Endothelial cell (in vitro differentiated cells): ENCODE measurements at regions not wholly inside any gene's neighbourhood (a gene's known extent, or its start where the extent isn't known, plus 50 kb on each side); places are given as distances from the start of the nearest gene placed in this dataset.

Experiments used
- DNase-seq: peaks from one replicate; pipeline ENCODE4 v3.0.0; 2021; ENCODE audit warnings: low spot score
- H3K27ac Mint-ChIP-seq: one replicate; pipeline ENCODE4 v1.8.0; 2021; ENCODE audit warnings: mixed read lengths, inconsistent platforms; ENCODE audit not compliant: unreplicated experiment
- H3K27me3 Mint-ChIP-seq: one replicate; pipeline ENCODE4 v1.8.0; 2021; ENCODE audit warnings: mild to moderate bottlenecking, moderate library complexity, mixed read lengths, inconsistent platforms; ENCODE audit not compliant: unreplicated experiment
- H3K36me3 Mint-ChIP-seq: one replicate; pipeline ENCODE4 v1.8.0; 2021; ENCODE audit warnings: mild to moderate bottlenecking, low read depth, mixed read lengths, inconsistent platforms; ENCODE audit not compliant: unreplicated experiment
- H3K4me1 Mint-ChIP-seq: one replicate; pipeline ENCODE4 v1.8.0; 2021; ENCODE audit warnings: mild to moderate bottlenecking, mixed read lengths, inconsistent platforms; ENCODE audit not compliant: unreplicated experiment
- H3K4me3 Mint-ChIP-seq: one replicate; pipeline ENCODE4 v1.8.0; 2021; ENCODE audit warnings: mild to moderate bottlenecking, mixed read lengths, inconsistent platforms; ENCODE audit not compliant: unreplicated experiment
- H3K9me3 Mint-ChIP-seq: one replicate; pipeline ENCODE4 v1.8.0; 2021; ENCODE audit warnings: mixed read lengths, inconsistent platforms; ENCODE audit not compliant: unreplicated experiment
- CTCF ChIP-seq: fragments of 200-600 bp; sonication (generic); IDR thresholded peaks from one replicate; pipeline ENCODE4 v1.5.0; 2021; ENCODE audit warnings: antibody characterized with exemption; ENCODE audit not compliant: unreplicated experiment

GRCh38 chr5:164975986-164976385 is 1470.6 kb downstream of the MAT2B start:
- no peaks in the 10 kb centered on the region for H3K4me1 Mint-ChIP-seq
- DNase-seq, result no peak
- no peaks in the 10 kb centered on the region for H3K9me3 Mint-ChIP-seq
- TF ChIP-seq CTCF, result no peak
- H3K4me3 Mint-ChIP-seq, result no peak overlapping the region
- H3K36me3 Mint-ChIP-seq, result no peaks in the 10 kb centered on the region
- H3K27me3 Mint-ChIP-seq, result no peaks in the 10 kb centered on the region
- no peak overlapping the region for H3K27ac Mint-ChIP-seq

- H3K9me3 Mint-ChIP-seq, result no peaks in the 10 kb centered on the region
- H3K36me3 Mint-ChIP-seq, result no peaks in the 10 kb centered on the region
- TF ChIP-seq CTCF, result no peak
- no peaks in the 10 kb centered on the region for H3K4me1 Mint-ChIP-seq
- no peak overlapping the region for H3K4me3 Mint-ChIP-seq
- no peak for DNase-seq
- H3K27me3 Mint-ChIP-seq, result no peaks in the 10 kb centered on the region
- H3K27ac Mint-ChIP-seq, result no peak overlapping the region
These were observed 1475.1 kb downstream of the MAT2B start for GRCh38 chr5:164980480-164980879.

- Mint-ChIP-seq H3K27ac (no peak overlapping the region), H3K9me3 (no peaks in the 10 kb centered on the region), H3K4me1 (peaks cover 3% of the 10 kb centered on the region), H3K36me3 (no peaks in the 10 kb centered on the region), H3K27me3 (no peaks in the 10 kb centered on the region), H3K4me3 (no peak overlapping the region)
- no peak for TF ChIP-seq CTCF
- no peak for DNase-seq
These were observed 1492.7 kb downstream of the MAT2B start for GRCh38 chr5:164998142-164998541.

- H3K27ac Mint-ChIP-seq, result no peak overlapping the region
- DNase-seq, result no peak
- H3K4me1 Mint-ChIP-seq, result peaks cover 3% of the 10 kb centered on the region
- H3K9me3 Mint-ChIP-seq, result no peaks in the 10 kb centered on the region
- H3K36me3 Mint-ChIP-seq, result no peaks in the 10 kb centered on the region
- TF ChIP-seq CTCF, result no peak
- H3K27me3 Mint-ChIP-seq, result no peaks in the 10 kb centered on the region
- no peak overlapping the region for H3K4me3 Mint-ChIP-seq
These were observed 1493.2 kb downstream of the MAT2B start for GRCh38 chr5:164998590-164998989.

- H3K36me3 Mint-ChIP-seq, result no peaks in the 10 kb centered on the region
- no peaks in the 10 kb centered on the region for H3K9me3 Mint-ChIP-seq
- H3K4me3 Mint-ChIP-seq, result no peak overlapping the region
- H3K4me1 Mint-ChIP-seq, result peaks cover 3% of the 10 kb centered on the region
- no peak for DNase-seq
- H3K27me3 Mint-ChIP-seq, result no peaks in the 10 kb centered on the region
- no peak overlapping the region for H3K27ac Mint-ChIP-seq
- TF ChIP-seq CTCF, result no peak
These were observed 1495.2 kb downstream of the MAT2B start for GRCh38 chr5:165000479-165001190.
